GM12878 (cell line): ENCODE measurements at regions not wholly inside any gene's neighbourhood (a gene's known extent, or its start where the extent isn't known, plus 50 kb on each side); places are given as distances from the start of the nearest gene placed in this dataset.

ENCODE experiments used
- ATAC-seq: fragments of 200-7000 bp; cut with Tn5 transposase; 3 replicates; pipeline ENCODE4 v1.9.1; 2020; ENCODE audit warnings: mild to moderate bottlenecking, moderate library complexity
- BruUV-seq: library from RNA; stranded (reverse); fragments of 400-500 nt; replicated peaks from 2 replicates; lab custom pipeline; 2021; lab: Mats Ljungman, UMichigan
- CTCF ChIA-PET: fragments of 300-600 bp; sonication (Branson Sonifier 250); formaldehyde crosslinking; extraction: SDS; loops from one replicate; lab custom pipeline; 2021; ENCODE audit warnings: inconsistent platforms; lab: Yijun Ruan, JAX
- POLR2A ChIA-PET: fragments of 350-600 bp; formaldehyde crosslinking; extraction: SDS; loops from one replicate; lab custom pipeline; 2021; ENCODE audit warnings: inconsistent platforms; lab: Charles Lee
- RAD21 ChIA-PET: fragments of 300-600 bp; sonication (Branson Sonifier 250); formaldehyde crosslinking; loops from one replicate; lab custom pipeline; 2023; ENCODE audit warnings: antibody characterized with exemption; ENCODE audit not compliant: unreplicated experiment; lab: Charles Lee
- SMC1A ChIA-PET: fragments of 300-600 bp; sonication (Branson Sonifier 250); formaldehyde crosslinking; loops from one replicate; lab custom pipeline; 2023; ENCODE audit not compliant: unreplicated experiment, uncharacterized antibody; lab: Charles Lee
- DNase-seq: peaks from one replicate; pipeline ENCODE4 v3.0.0-alpha.2; 2011; ENCODE audit warnings: low read depth, low spot score
- FAIRE-seq: peaks from 3 replicates; lab custom pipeline; 2011; peaks lifted over from hg19 to GRCh38; lab: Jason Lieb, UNC
- H2AFZ ChIP-seq: 2 replicates; pipeline ENCODE4 v1.6.0; 2011; ENCODE audit warnings: low read depth, low read length, control low read depth; ENCODE audit not compliant: control insufficient read depth
- H3K27ac ChIP-seq: 2 replicates; pipeline ENCODE4 v1.5.1; 2011; ENCODE audit warnings: control low read depth; ENCODE audit not compliant: control insufficient read depth, insufficient read depth
- H3K27me3 ChIP-seq, 2 experiments: replicated peaks in 1 of 2; 2 replicates each; pipeline versions ENCODE4 v1.6.0 to v1.6.1; 2011; ENCODE audit warnings: low read length in 1 of 2; ENCODE audit not compliant: control insufficient read depth in 2 of 2, insufficient read depth in 2 of 2
- H3K36me3 ChIP-seq, 2 experiments: 2 replicates each; pipeline ENCODE4 v1.5.1; 2011; ENCODE audit warnings: low read length in 1 of 2; ENCODE audit not compliant: control insufficient read depth in 2 of 2, insufficient read depth in 2 of 2
- H3K4me1 ChIP-seq: 2 replicates; pipeline ENCODE4 v1.6.1; 2011; ENCODE audit warnings: mild to moderate bottlenecking, low read length, moderate library complexity, mixed read lengths; ENCODE audit not compliant: control insufficient read depth, insufficient read depth
- H3K4me2 ChIP-seq: 2 replicates; pipeline ENCODE4 v1.6.0; 2011; ENCODE audit warnings: control low read depth; ENCODE audit not compliant: control insufficient read depth, insufficient read depth
- H3K4me3 ChIP-seq: fragments of 200-600 bp; sonication (generic); 2 replicates; pipeline ENCODE4 v1.5.1; 2016
- H3K79me2 ChIP-seq: 2 replicates; pipeline ENCODE4 v1.6.0; 2011; ENCODE audit warnings: low read length; ENCODE audit not compliant: control insufficient read depth, insufficient read depth
- H3K9ac ChIP-seq: 2 replicates; pipeline ENCODE4 v1.8.0; 2011; ENCODE audit warnings: low read length, control low read depth, mixed read lengths; ENCODE audit not compliant: control insufficient read depth, insufficient read depth
- H3K9me3 ChIP-seq: replicated peaks from 3 replicates; pipeline ENCODE4 v1.5.1; 2011; ENCODE audit warnings: mild to moderate bottlenecking, low read length; ENCODE audit not compliant: control insufficient read depth, insufficient read depth
- H4K20me1 ChIP-seq: 2 replicates; pipeline ENCODE4 v1.6.0; 2011; ENCODE audit not compliant: control insufficient read depth, insufficient read depth
- ATF7 ChIP-seq: fragments of 450-650 bp; IDR thresholded peaks from 2 replicates; pipeline ENCODE4 v1.6.1; 2016; ENCODE audit warnings: low read depth, mild to moderate bottlenecking
- CHD1 ChIP-seq: IDR thresholded peaks from 2 replicates; pipeline ENCODE4 v1.6.1; 2012; ENCODE audit warnings: low read depth, low read length, improper control_type of control experiment
- E4F1 ChIP-seq: fragments of 450-650 bp; IDR thresholded peaks from 2 replicates; pipeline ENCODE4 v1.6.1; 2018; ENCODE audit warnings: borderline replicate concordance, mild to moderate bottlenecking; ENCODE audit not compliant: partially characterized antibody
- IKZF1 ChIP-seq: fragments of 450-650 bp; conservative IDR thresholded peaks from 2 replicates; pipeline ENCODE4 v1.6.1; 2017; ENCODE audit warnings: antibody characterized with exemption, mild to moderate bottlenecking
- KDM1A ChIP-seq: fragments of 200-600 bp; sonication (generic); IDR thresholded peaks from 2 replicates; pipeline ENCODE4 v1.6.1; 2016; ENCODE audit warnings: borderline replicate concordance
- MAX ChIP-seq: IDR thresholded peaks from 2 replicates; pipeline ENCODE4 v1.6.1; 2012; ENCODE audit warnings: low read depth, low read length, improper control_type of control experiment
- NFXL1 ChIP-seq: fragments of 450-650 bp; IDR thresholded peaks from 2 replicates; pipeline ENCODE4 v1.6.1; 2017; ENCODE audit warnings: antibody characterized with exemption, mild to moderate bottlenecking, borderline replicate concordance
- RAD21 ChIP-seq: IDR thresholded peaks from 2 replicates; pipeline ENCODE4 v1.6.1; 2011; ENCODE audit warnings: mild to moderate bottlenecking, low read depth, low read length, moderate library complexity; ENCODE audit not compliant: insufficient read depth
- SUZ12 ChIP-seq: fragments of 200-600 bp; sonication (generic); IDR thresholded peaks from one replicate; pipeline ENCODE4 v1.6.1; 2018; ENCODE audit warnings: antibody characterized with exemption, mild to moderate bottlenecking; ENCODE audit not compliant: unreplicated experiment
- TARDBP ChIP-seq: IDR thresholded peaks from 2 replicates; pipeline ENCODE4 v1.6.1; 2016; ENCODE audit warnings: borderline replicate concordance
- ZBTB33 ChIP-seq: fragments of 450-650 bp; IDR thresholded peaks from 2 replicates; pipeline ENCODE4 v1.6.1; 2017; ENCODE audit warnings: mild to moderate bottlenecking
- ZNF207 ChIP-seq: fragments of 450-650 bp; IDR thresholded peaks from 2 replicates; pipeline ENCODE4 v1.6.1; 2014; ENCODE audit warnings: antibody characterized with exemption, mild to moderate bottlenecking, borderline replicate concordance
- WGBS: methylation state at CpG from one replicate; pipeline ENCODE4 v1.1.6; 2016; ENCODE audit warnings: low lambda C conversion rate; ENCODE audit not compliant: insufficient replicate concordance, insufficient coverage; ENCODE audit errors: missing lambda C conversion rate; 5-methylcytosine and 5-hydroxymethylcytosine counted together
- in situ Hi-C: fragments of 300-500 bp; cut with MboI; formaldehyde crosslinking; loops from 9 replicates; pipeline ENCODE4 v1.14.3; 2018; ENCODE audit warnings: mixed read lengths
- intact Hi-C: fragments of 100-400 bp; cut with micrococcal nuclease; formaldehyde crosslinking; loops from one replicate; pipeline ENCODE4 v1.14.2; 2022; ENCODE audit not compliant: unreplicated experiment

- no peaks in the 10 kb centered on the region for H3K36me3 ChIP-seq
- H3K4me3 ChIP-seq: no peak overlapping the region
- no peaks in the 10 kb centered on the region for H3K27me3 ChIP-seq
- POLR2A ChIA-PET: no interaction called here
- SMC1A ChIA-PET: no interaction called here
- H3K79me2 ChIP-seq: no peaks in the 10 kb centered on the region
- TF ChIP-seq MAX (no peak), IKZF1 (no peak), ZNF207 (no peak), TARDBP (no peak), RAD21 (no peak), ATF7 (no peak), SUZ12 (no peak)
- H3K9ac ChIP-seq: no peak overlapping the region
- no peak overlapping the region for H3K27ac ChIP-seq
- H2AFZ ChIP-seq: no peak overlapping the region
- CTCF ChIA-PET: no interaction called here
- H3K4me2 ChIP-seq: no peak overlapping the region
- no TSS peak for BruUV-seq
- ATAC-seq: no peak
- FAIRE-seq: no peak
- in situ Hi-C loops (no loop called here), intact Hi-C loops (no loop called here)
- H3K9me3 ChIP-seq: no peaks in the 10 kb centered on the region
- RAD21 ChIA-PET: no interaction called here
- H3K4me1 ChIP-seq: no peaks in the 10 kb centered on the region
- DNase-seq: no peak
- no peaks in the 10 kb centered on the region for H4K20me1 ChIP-seq
These were observed 64.8 kb upstream of the ATP1A1 start for GRCh38 chr1:116308276-116308675.

- intact Hi-C loops (no loop called here), in situ Hi-C loops (no loop called here)
- H3K9me3 ChIP-seq: no peaks in the 10 kb centered on the region
- H3K27me3 ChIP-seq: no peaks in the 10 kb centered on the region
- H3K4me1 ChIP-seq: no peaks in the 10 kb centered on the region
- H3K36me3 ChIP-seq: no peaks in the 10 kb centered on the region
- CTCF ChIA-PET: no interaction called here
- no peak for DNase-seq
- no peaks in the 10 kb centered on the region for H3K79me2 ChIP-seq
- H4K20me1 ChIP-seq: no peaks in the 10 kb centered on the region
- no TSS peak for BruUV-seq
- no peak overlapping the region for H2AFZ ChIP-seq
- H3K9ac ChIP-seq: no peak overlapping the region
- H3K4me3 ChIP-seq: no peak overlapping the region
- SMC1A ChIA-PET: interaction anchor here (1.0 kb wide), 1 partner anchor 53 kb away, joined by 3 read pairs; no protein-coding TSS in a partner anchor
- no peak overlapping the region for H3K4me2 ChIP-seq
- WGBS: 55% methylated on average over 7 of the region's 7 CpGs
- ATAC-seq: no peak
- POLR2A ChIA-PET: no interaction called here
- H3K27ac ChIP-seq: no peak overlapping the region
- RAD21 ChIA-PET: interaction anchor here (1.4 kb wide), 1 partner anchor 71 kb away, joined by 3 read pairs; no protein-coding TSS in a partner anchor
- FAIRE-seq: no peak
- TF ChIP-seq CHD1 (no peak), E4F1 (no peak), KDM1A (no peak), NFXL1 (no peak), ZBTB33 (no peak)
These were observed 63.8 kb upstream of the ATP1A1 start for GRCh38 chr1:116309090-116309870.
